DND-41 (cell line): ENCODE measurements at regions not wholly inside any gene's neighbourhood (a gene's known extent, or its start where the extent isn't known, plus 50 kb on each side); places are given as distances from the start of the nearest gene placed in this dataset.

Experiments
- ATAC-seq: fragments of 200-7000 bp; cut with Tn5 transposase; 3 replicates; pipeline ENCODE4 v1.9.1; 2021; ENCODE audit warnings: low read depth; ENCODE audit not compliant: insufficient read depth
- DNase-seq: peaks from one replicate; pipeline ENCODE4 v3.0.0-alpha.2; 2020
- H2AFZ ChIP-seq: 2 replicates; pipeline ENCODE4 v1.6.0; 2012; ENCODE audit warnings: low read depth, low read length
- H3K27ac ChIP-seq: 2 replicates; pipeline ENCODE4 v1.5.1; 2012; ENCODE audit warnings: low read length, inconsistent platforms
- H3K27me3 ChIP-seq: fragments of 200-600 bp; sonication (generic); 2 replicates; pipeline ENCODE4 v1.6.0; 2012; ENCODE audit warnings: low read length, mild to moderate bottlenecking, inconsistent platforms; ENCODE audit not compliant: insufficient read depth, poor library complexity
- H3K36me3 ChIP-seq: 2 replicates; pipeline ENCODE4 v1.5.1; 2012; ENCODE audit warnings: low read length, inconsistent platforms; ENCODE audit not compliant: insufficient read depth
- H3K4me1 ChIP-seq: 2 replicates; pipeline ENCODE4 v1.5.1; 2012; ENCODE audit warnings: mild to moderate bottlenecking, low read length; ENCODE audit not compliant: insufficient read depth
- H3K4me2 ChIP-seq: 2 replicates; pipeline ENCODE4 v1.6.0; 2012; ENCODE audit warnings: mild to moderate bottlenecking, moderate library complexity, low read length, inconsistent platforms; ENCODE audit not compliant: insufficient read depth
- H3K4me3 ChIP-seq, 2 experiments: fragments of 200-600 bp in 1 of 2; shearing (Covaris generic) in 1 of 2; 2 replicates each; pipeline ENCODE4 v1.5.1; 2012 to 2016; ENCODE audit warnings: inconsistent platforms in 2 of 2, low read length in 2 of 2, mild to moderate bottlenecking in 2 of 2, low read depth in 1 of 2, moderate library complexity in 1 of 2
- H3K79me2 ChIP-seq: 2 replicates; pipeline ENCODE4 v1.6.0; 2012; ENCODE audit warnings: low read length, inconsistent platforms; ENCODE audit not compliant: insufficient read depth
- H3K9ac ChIP-seq: 2 replicates; pipeline ENCODE4 v1.6.0; 2012; ENCODE audit warnings: low read depth, mild to moderate bottlenecking, inconsistent platforms, low read length, moderate library complexity
- H3K9me3 ChIP-seq: 2 replicates; pipeline ENCODE4 v1.5.1; 2012; ENCODE audit warnings: low read length, moderate library complexity, mild to moderate bottlenecking, inconsistent platforms; ENCODE audit not compliant: insufficient read depth, severe bottlenecking
- H4K20me1 ChIP-seq: 2 replicates; pipeline ENCODE4 v1.6.0; 2012; ENCODE audit warnings: low read length; ENCODE audit not compliant: insufficient read depth
- EZH2 ChIP-seq: IDR thresholded peaks from 3 replicates; pipeline ENCODE4 v1.6.1; 2012; ENCODE audit warnings: borderline replicate concordance, low read depth, mild to moderate bottlenecking, moderate library complexity, low read length, inconsistent platforms; ENCODE audit not compliant: severe bottlenecking
- TF ChIP-seq, protein P1 (sequence below): IDR thresholded peaks from 2 replicates; pipeline ENCODE4 v1.5.1; 2012; ENCODE audit warnings: borderline replicate concordance, low read length, moderate library complexity, mild to moderate bottlenecking; ENCODE audit not compliant: poor library complexity, severe bottlenecking; ENCODE audit errors: extremely low read depth

DNA sequence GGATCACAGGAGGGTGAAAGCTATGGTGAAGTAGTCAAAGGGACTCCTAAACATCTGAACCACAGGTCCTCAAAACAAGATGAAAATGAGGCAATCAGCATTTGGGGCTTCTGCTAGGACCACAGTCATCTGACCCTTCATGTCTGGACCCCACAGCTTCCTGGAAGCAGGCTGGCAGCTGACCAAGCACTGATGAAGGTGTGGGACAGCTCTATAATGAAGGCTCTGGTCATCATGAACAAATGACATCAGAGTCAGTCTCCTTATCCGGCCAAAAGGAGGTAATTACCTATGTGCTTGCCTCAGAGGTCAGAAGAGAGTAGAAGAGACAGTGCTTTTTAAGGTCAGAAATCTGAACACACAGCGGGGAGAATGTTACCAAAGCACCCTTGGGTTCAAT is 101.2 kb upstream of the GNAO1 start:
- TF ChIP-seq EZH2: no peak
- TF ChIP-seq, protein P1, sequence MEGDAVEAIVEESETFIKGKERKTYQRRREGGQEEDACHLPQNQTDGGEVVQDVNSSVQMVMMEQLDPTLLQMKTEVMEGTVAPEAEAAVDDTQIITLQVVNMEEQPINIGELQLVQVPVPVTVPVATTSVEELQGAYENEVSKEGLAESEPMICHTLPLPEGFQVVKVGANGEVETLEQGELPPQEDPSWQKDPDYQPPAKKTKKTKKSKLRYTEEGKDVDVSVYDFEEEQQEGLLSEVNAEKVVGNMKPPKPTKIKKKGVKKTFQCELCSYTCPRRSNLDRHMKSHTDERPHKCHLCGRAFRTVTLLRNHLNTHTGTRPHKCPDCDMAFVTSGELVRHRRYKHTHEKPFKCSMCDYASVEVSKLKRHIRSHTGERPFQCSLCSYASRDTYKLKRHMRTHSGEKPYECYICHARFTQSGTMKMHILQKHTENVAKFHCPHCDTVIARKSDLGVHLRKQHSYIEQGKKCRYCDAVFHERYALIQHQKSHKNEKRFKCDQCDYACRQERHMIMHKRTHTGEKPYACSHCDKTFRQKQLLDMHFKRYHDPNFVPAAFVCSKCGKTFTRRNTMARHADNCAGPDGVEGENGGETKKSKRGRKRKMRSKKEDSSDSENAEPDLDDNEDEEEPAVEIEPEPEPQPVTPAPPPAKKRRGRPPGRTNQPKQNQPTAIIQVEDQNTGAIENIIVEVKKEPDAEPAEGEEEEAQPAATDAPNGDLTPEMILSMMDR: no peak
- H3K4me1 ChIP-seq: no peaks in the 10 kb centered on the region
- no peaks in the 10 kb centered on the region for H3K79me2 ChIP-seq
- H4K20me1 ChIP-seq: no peaks in the 10 kb centered on the region
- DNase-seq: no peak
- ATAC-seq: no peak
- H3K27ac ChIP-seq: no peak overlapping the region
- H3K4me2 ChIP-seq: no peak overlapping the region
- peaks cover 4% of the 10 kb centered on the region for H3K27me3 ChIP-seq
- H2AFZ ChIP-seq: no peak overlapping the region
- H3K9ac ChIP-seq: no peak overlapping the region
- H3K9me3 ChIP-seq: no peaks in the 10 kb centered on the region
- H3K4me3 ChIP-seq: no peak overlapping the region
- no peaks in the 10 kb centered on the region for H3K36me3 ChIP-seq

DNA sequence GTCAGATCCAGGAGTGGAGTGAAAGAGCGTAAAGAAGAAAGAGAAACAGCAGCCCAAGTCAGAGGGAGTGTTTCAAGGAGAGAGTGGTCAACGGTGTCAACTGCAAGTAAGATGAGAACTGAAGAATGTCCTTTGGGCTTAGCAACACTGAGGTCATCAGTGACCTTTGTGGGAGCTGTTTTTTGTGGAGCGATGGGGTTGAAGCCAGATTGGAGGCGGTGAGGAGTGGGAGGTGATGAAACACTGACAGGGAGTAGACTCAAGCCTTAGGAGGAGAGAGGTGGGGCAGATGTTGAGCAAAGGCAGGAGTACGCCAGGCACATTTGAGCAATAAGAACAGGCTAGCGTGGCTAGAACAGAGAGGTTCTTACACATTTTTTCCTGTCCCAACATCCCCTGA is 103.7 kb upstream of the GNAO1 start:
- H2AFZ ChIP-seq: no peak overlapping the region
- ATAC-seq: no peak
- H3K4me2 ChIP-seq: no peak overlapping the region
- no peaks in the 10 kb centered on the region for H3K79me2 ChIP-seq
- no peak overlapping the region for H3K4me3 ChIP-seq
- H4K20me1 ChIP-seq: no peaks in the 10 kb centered on the region
- no peak for TF ChIP-seq EZH2
- TF ChIP-seq, protein P1: no peak
- H3K27me3 ChIP-seq: peaks cover 1% of the 10 kb centered on the region
- no peak overlapping the region for H3K9ac ChIP-seq
- no peak overlapping the region for H3K27ac ChIP-seq
- no peak for DNase-seq
- no peaks in the 10 kb centered on the region for H3K36me3 ChIP-seq
- H3K4me1 ChIP-seq: no peaks in the 10 kb centered on the region
- H3K9me3 ChIP-seq: no peaks in the 10 kb centered on the region

DNA sequence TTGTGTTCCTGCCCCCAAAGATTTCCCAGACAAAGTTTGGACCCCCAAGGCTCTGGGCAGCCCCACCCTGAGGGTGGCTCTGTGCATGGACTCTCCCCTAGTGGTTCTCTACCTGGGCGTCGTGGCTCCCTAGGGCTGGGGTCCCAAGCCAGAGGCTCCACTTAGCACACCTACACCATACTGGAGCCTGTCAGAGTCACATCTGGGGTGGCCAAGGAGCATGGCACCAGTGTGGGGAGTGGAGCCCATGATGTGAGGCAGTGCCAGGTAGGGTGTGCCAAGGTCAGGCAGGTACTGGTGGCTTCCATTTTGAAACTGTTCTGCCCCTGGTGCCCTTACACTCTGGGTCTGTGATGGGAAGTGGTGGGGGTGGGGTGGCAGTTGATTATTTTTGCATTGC is 109.9 kb upstream of the GNAO1 start:
- ATAC-seq (no peak), DNase-seq (no peak)
- H3K27ac ChIP-seq: no peak overlapping the region
- no peak overlapping the region for H3K4me2 ChIP-seq
- TF ChIP-seq, protein P1: no peak
- TF ChIP-seq EZH2: no peak
- H4K20me1 ChIP-seq: no peaks in the 10 kb centered on the region
- H3K27me3 ChIP-seq: no peaks in the 10 kb centered on the region
- no peak overlapping the region for H3K9ac ChIP-seq
- H3K4me3 ChIP-seq: no peak overlapping the region
- no peaks in the 10 kb centered on the region for H3K36me3 ChIP-seq
- no peaks in the 10 kb centered on the region for H3K79me2 ChIP-seq
- H3K9me3 ChIP-seq: no peaks in the 10 kb centered on the region
- H3K4me1 ChIP-seq: no peaks in the 10 kb centered on the region
- H2AFZ ChIP-seq: no peak overlapping the region
